ENCODE measurements at regions not wholly inside any gene's neighbourhood (a gene's known extent, or its start where the extent isn't known, plus 50 kb on each side); places are given as distances from the start of the nearest gene placed in this dataset.
A peak's percentile ranks its signal among the peaks of the same experiment; 100 is the strongest.
"Not testable (repeated sequence)": the region's sequence is repeated elsewhere in the genome, so short reads cannot be mapped to it uniquely, and the experiment has no call there.

- peak; percentile 65 for DNase-seq
Observed at GRCh38 chr19:22545751-22546150, 88.4 kb upstream of the ZNF492 start.

GRCh38 chr19:22533761-22534160 is 100.4 kb upstream of the ZNF492 start:
- no peak for DNase-seq

GRCh38 chr19:22532388-22533300 is 101.5 kb upstream of the ZNF492 start:
- no peak for DNase-seq

- DNase-seq: no peak
Observed at GRCh38 chr19:22530042-22530441, 104.1 kb upstream of the ZNF492 start.

DNA sequence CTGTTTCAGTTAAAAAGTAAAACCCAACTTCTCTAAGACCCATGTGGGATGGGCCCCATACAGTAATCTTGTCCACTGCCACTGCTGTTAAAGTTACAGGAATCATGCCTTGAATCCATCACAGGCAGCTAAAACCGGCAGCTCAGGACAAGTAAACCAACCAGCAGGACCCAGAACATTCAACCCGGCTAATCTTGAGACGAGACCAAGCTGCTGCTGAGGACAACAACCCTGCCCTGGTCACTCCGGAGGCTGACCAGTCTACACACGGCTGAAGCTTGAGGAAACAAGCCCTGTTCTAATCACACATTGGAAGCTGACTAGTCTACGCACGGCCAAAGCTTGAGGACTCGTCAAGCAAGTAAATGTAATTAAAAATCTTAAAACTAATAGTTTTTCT is 105.2 kb upstream of the ZNF492 start:
- no peak for DNase-seq

DNA sequence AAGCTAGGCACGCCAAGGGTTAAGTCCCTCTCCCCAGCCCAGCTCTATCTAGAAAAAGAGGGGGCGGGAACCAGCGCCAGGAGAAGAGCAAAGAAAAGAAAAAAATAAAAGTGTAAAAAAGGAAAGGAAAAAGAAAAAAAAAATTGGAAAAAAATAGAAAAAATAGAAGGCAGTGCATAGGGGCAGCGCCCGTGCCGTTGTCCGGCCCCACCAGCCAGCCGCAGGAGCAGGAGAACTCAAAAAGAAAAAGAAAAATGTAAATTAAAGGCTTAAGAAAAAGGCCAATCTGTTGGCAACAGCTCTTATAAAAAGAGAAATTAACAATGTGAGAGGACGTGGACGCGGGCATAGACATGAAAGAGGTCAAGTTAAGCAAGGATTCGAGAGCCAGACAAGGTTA is 105.4 kb upstream of the ZNF98 start:
- no peak for DNase-seq

GRCh38 chr19:22526661-22527272 is 104.6 kb upstream of the ZNF98 start:
- DNase-seq: no peak

GRCh38 chr19:22523940-22524339 is 101.8 kb upstream of the ZNF98 start:
- no peak for DNase-seq

- not testable (repeated sequence) for DNase-seq
Observed at GRCh38 chr19:22519562-22519961, 97.4 kb upstream of the ZNF98 start.

- DNase-seq: no peak
Observed at GRCh38 chr19:22519152-22519551, 97.0 kb upstream of the ZNF98 start.

- DNase-seq: no peak
Observed at GRCh38 chr19:22517496-22518411, 95.6 kb upstream of the ZNF98 start.

DNA sequence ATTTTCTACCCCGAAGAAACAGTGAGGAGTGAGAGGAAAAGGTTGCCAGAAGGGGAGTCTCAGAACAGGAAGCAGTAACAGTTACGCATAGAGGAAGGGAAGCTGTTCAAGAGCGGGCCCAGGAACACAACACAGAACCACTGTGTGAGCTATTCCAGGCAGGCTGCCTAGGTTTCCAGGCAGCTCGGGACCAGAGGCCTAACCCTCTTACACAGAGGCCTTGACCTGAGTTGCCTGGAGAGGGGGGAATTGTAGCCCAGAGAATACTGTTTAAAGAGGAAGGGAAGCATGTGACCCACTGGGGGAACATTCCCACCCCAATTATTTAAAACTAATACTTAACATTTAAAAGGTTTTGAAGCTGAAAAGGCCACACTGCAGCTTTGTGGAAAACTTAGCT is 93.3 kb upstream of the ZNF98 start:
- no peak for DNase-seq

DNA sequence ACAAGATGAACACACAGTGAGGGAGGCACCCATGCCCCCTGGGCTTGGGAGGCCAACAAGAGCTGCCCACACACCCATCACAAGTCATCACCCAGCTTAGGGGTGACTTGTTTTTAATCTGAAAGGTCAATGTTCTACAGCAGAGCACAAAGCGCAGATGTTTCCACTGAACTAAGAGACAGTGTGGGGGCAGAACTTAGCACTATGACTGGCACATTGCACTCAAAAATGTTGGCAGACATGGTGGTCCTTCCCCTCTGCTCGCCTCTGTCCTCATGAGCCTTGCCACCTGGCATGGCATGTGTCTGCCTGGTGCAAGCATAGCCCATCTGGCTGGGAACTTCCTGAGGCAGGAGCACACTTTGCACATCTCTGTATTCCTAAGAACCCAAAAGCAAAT is 81.4 kb upstream of the ZNF98 start:
- DNase-seq: no peak

- no peak for DNase-seq
Observed at GRCh38 chr19:22502766-22503165, 80.6 kb upstream of the ZNF98 start.

DNA sequence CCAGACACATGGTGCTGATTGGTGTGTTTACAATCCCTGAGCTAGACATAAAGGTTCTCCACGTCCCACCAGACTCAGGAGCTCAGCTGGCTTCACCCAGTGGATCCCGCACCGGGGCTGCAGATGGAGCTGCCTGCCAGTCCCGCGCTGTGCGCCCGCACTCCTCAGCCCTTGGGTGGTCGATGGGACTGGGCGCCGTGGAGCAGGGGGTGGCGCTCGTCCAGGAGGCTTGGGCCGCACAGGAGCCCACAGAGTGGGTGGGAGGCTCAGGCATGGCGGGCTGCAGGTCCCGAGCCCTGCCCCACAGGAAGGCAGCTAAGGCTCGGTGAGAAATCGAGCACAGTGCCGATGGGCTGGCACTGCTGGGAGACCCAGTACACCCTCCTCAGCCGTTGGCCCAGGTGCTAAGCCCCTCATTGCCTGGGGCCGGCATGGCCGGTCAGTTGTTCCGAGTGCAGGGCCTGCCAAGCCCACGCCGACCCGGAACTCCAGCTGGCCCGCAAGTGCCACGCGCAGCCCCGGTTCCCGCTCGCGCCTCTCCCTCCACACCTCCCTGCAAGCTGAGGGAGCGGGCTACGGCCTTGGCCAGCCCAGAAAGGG is 76.8 kb upstream of the ZNF98 start:
- DNase-seq: not testable (repeated sequence)

GRCh38 chr19:22491746-22492145 is 69.6 kb upstream of the ZNF98 start:
- no peak for DNase-seq

DNA sequence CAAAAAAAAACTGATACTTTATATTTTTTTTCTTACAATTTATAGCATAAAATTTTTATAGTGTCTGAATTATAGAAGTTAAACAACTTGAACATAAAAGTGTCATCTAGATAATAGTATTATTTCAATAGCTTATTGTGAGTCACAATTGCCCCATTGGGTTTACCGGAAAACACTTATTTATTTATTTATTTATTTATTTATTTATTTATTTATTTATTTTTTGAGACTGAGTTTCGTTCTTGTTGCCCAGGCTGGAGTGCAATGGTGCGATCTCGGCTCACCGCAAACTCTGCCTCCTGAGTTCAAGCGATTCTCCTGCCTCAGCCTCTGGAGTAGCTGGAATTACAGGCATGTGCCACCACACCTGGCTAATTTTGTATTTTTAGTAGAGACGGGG is 61.4 kb upstream of the ZNF98 start:
- DNase-seq: not testable (repeated sequence)

- DNase-seq: no peak
Observed at GRCh38 chr19:22472180-22472637, 50.1 kb upstream of the ZNF98 start.
